ENCODE measurements at regions not wholly inside any gene's neighbourhood (a gene's known extent, or its start where the extent isn't known, plus 50 kb on each side); places are given as distances from the start of the nearest gene placed in this dataset.

- no peak for DNase-seq (ENCODE audit: low spot score)
- no peak for ATAC-seq (ENCODE audit: low read depth)
These were observed 258.2 kb downstream of the PARN start for GRCh38 chr16:14371778-14372431.

GRCh38 chr16:14370736-14371234, 259.3 kb downstream of the PARN start:
- DNase-seq (ENCODE audit: low spot score) (no peak), ATAC-seq (ENCODE audit: low read depth) (no peak)
- no peaks in the 10 kb centered on the region for H3K36me3 ChIP-seq (ENCODE audit: low read depth)
- no peak overlapping the region for H3K27ac ChIP-seq (ENCODE audit: poor library complexity, severe bottlenecking)
- H3K27me3 ChIP-seq (ENCODE audit: insufficient read depth, poor library complexity, severe bottlenecking): no peaks in the 10 kb centered on the region
- no peaks in the 10 kb centered on the region for H3K4me1 ChIP-seq (ENCODE audit: insufficient read depth, poor library complexity, severe bottlenecking)
- H3K9me3 ChIP-seq (ENCODE audit: severe bottlenecking): no peaks in the 10 kb centered on the region
- H3K4me3 ChIP-seq (ENCODE audit: severe bottlenecking): no peak overlapping the region
- no peak for TF ChIP-seq CTCF (IDR thresholded peaks at IDR 0.05; ENCODE audit: poor library complexity, severe bottlenecking)

More at GRCh38 chr16:14371778-14372431, 258.2 kb downstream of the PARN start:
- Histone ChIP-seq H3K4me3 (ENCODE audit: severe bottlenecking) (no peak overlapping the region), H3K36me3 (ENCODE audit: low read depth) (no peaks in the 10 kb centered on the region), H3K27me3 (ENCODE audit: insufficient read depth, poor library complexity, severe bottlenecking) (no peaks in the 10 kb centered on the region), H3K27ac (ENCODE audit: poor library complexity, severe bottlenecking) (no peak overlapping the region), H3K4me1 (ENCODE audit: insufficient read depth, poor library complexity, severe bottlenecking) (no peaks in the 10 kb centered on the region), H3K9me3 (ENCODE audit: severe bottlenecking) (no peaks in the 10 kb centered on the region)
- TF ChIP-seq CTCF (IDR thresholded peaks at IDR 0.05; ENCODE audit: poor library complexity, severe bottlenecking): no peak

GRCh38 chr16:14369734-14370598, 260.1 kb downstream of the PARN start:
- no peak for TF ChIP-seq CTCF (IDR thresholded peaks at IDR 0.05; ENCODE audit: poor library complexity, severe bottlenecking)
- Histone ChIP-seq H3K27me3 (ENCODE audit: insufficient read depth, poor library complexity, severe bottlenecking) (no peaks in the 10 kb centered on the region), H3K4me1 (ENCODE audit: insufficient read depth, poor library complexity, severe bottlenecking) (peaks cover 2% of the 10 kb centered on the region), H3K36me3 (ENCODE audit: low read depth) (no peaks in the 10 kb centered on the region), H3K4me3 (ENCODE audit: severe bottlenecking) (no peak overlapping the region), H3K27ac (ENCODE audit: poor library complexity, severe bottlenecking) (no peak overlapping the region), H3K9me3 (ENCODE audit: severe bottlenecking) (no peaks in the 10 kb centered on the region)
- ATAC-seq (ENCODE audit: low read depth) (no peak), DNase-seq (ENCODE audit: low spot score) (no peak)

- H3K27ac ChIP-seq (ENCODE audit: poor library complexity, severe bottlenecking): no peak overlapping the region
- TF ChIP-seq CTCF (IDR thresholded peaks at IDR 0.05; ENCODE audit: poor library complexity, severe bottlenecking): no peak
- peaks cover 18% of the 10 kb centered on the region for H3K4me1 ChIP-seq (ENCODE audit: insufficient read depth, poor library complexity, severe bottlenecking)
- H3K27me3 ChIP-seq (ENCODE audit: insufficient read depth, poor library complexity, severe bottlenecking): no peaks in the 10 kb centered on the region
- DNase-seq (ENCODE audit: low spot score): no peak
- no peak overlapping the region for H3K4me3 ChIP-seq (ENCODE audit: severe bottlenecking)
- H3K9me3 ChIP-seq (ENCODE audit: severe bottlenecking): no peaks in the 10 kb centered on the region
- no peak for ATAC-seq (ENCODE audit: low read depth)
- no peaks in the 10 kb centered on the region for H3K36me3 ChIP-seq (ENCODE audit: low read depth)
These were observed 261.7 kb downstream of the PARN start for GRCh38 chr16:14368399-14368798.

Measured in RWPE2 (cell line).